Stimulated activated CD8-positive, alpha-beta memory T cell treated with anti-CD3 and anti-CD28 coated beads, Interleukin-7, amount 100 ng/mL, for 4 hours (primary cell): ENCODE measurements at regions not wholly inside any gene's neighbourhood (a gene's known extent, or its start where the extent isn't known, plus 50 kb on each side); places are given as distances from the start of the nearest gene placed in this dataset.
"Not testable (repeated sequence)": the region's sequence is repeated elsewhere in the genome, so short reads cannot be mapped to it uniquely, and the experiment has no call there.

Source experiments
- DNase-seq, 2 donors: peaks; one replicate each; pipeline ENCODE4 v3.0.0-alpha.2; 2020; ENCODE audit warnings: low read depth in 2 of 2

- DNase-seq: no peak
These were observed 101.1 kb downstream of the KIF4B start for GRCh38 chr5:155114655-155115054.

GRCh38 chr5:155116456-155117251, 103.1 kb downstream of the KIF4B start:
- DNase-seq: no peak

GRCh38 chr5:155125551-155126095, 112.1 kb downstream of the KIF4B start:
- DNase-seq: no peak

- DNase-seq: no peak
These were observed 113.0 kb downstream of the KIF4B start for GRCh38 chr5:155126573-155126972.

- DNase-seq: no peak
These were observed 114.0 kb downstream of the KIF4B start for GRCh38 chr5:155127552-155127951.

GRCh38 chr5:155128786-155129512, 115.4 kb downstream of the KIF4B start:
- DNase-seq: no peak

- no peak for DNase-seq
These were observed 115.9 kb downstream of the KIF4B start for GRCh38 chr5:155129513-155129880.

GRCh38 chr5:155134130-155134529, 120.6 kb downstream of the KIF4B start:
- DNase-seq: no peak

GRCh38 chr5:155136216-155136850, 122.8 kb downstream of the KIF4B start:
- DNase-seq: no peak

- no peak for DNase-seq
These were observed 124.1 kb downstream of the KIF4B start for GRCh38 chr5:155137683-155138082.

- no peak for DNase-seq
These were observed 127.1 kb downstream of the KIF4B start for GRCh38 chr5:155140646-155141045.

- DNase-seq: no peak
These were observed 131.4 kb downstream of the KIF4B start for GRCh38 chr5:155144956-155145355.

- no peak for DNase-seq
These were observed 133.7 kb downstream of the KIF4B start for GRCh38 chr5:155147222-155147621.

GRCh38 chr5:155148694-155149093, 135.1 kb downstream of the KIF4B start:
- no peak for DNase-seq

GRCh38 chr5:155150012-155150411, 136.5 kb downstream of the KIF4B start:
- no peak for DNase-seq

- no peak for DNase-seq
These were observed 141.4 kb downstream of the KIF4B start for GRCh38 chr5:155154973-155155372.

- DNase-seq: not testable (repeated sequence)
These were observed 149.5 kb downstream of the KIF4B start for GRCh38 chr5:155163084-155163483.

GRCh38 chr5:155167736-155168135, 154.2 kb downstream of the KIF4B start:
- DNase-seq: no peak

- DNase-seq: no peak
These were observed 168.0 kb downstream of the KIF4B start for GRCh38 chr5:155181542-155181941.

- no peak for DNase-seq
These were observed 175.9 kb downstream of the KIF4B start for GRCh38 chr5:155189476-155189875.

GRCh38 chr5:155189981-155190380, 176.4 kb downstream of the KIF4B start:
- DNase-seq: no peak

GRCh38 chr5:155193029-155193428, 179.5 kb downstream of the KIF4B start:
- DNase-seq: no peak
